ENCODE measurements at regions not wholly inside any gene's neighbourhood (a gene's known extent, or its start where the extent isn't known, plus 50 kb on each side); places are given as distances from the start of the nearest gene placed in this dataset.
"Not testable (repeated sequence)": the region's sequence is repeated elsewhere in the genome, so short reads cannot be mapped to it uniquely, and the experiment has no call there.

DNA sequence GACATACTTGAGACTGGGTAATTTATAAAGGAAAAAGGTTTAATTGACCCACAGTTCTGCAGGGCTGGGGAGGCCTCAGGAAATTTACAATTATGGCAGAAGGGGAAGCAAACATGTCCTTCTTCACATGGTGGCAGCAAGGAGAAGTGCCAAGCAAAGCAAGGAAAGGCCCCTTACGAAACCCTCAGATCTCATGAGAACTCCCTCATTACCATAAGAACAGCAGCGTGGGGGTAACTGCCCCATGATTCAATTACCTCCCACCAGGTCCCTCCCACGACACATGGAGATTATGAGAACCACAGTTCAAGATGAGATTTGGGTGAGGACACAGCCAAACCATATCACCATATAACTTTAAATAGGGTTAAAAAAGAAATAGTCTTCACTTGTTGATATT, 502.9 kb downstream of the PID1 start:
- H3K27ac ChIP-seq (ENCODE audit: low read depth in 1 of 3, low read length in 2 of 3); FAIRE-seq; H3K9me3 ChIP-seq (ENCODE audit: control insufficient read depth in 2 of 2, insufficient read depth in 1 of 2, low read depth in 1 of 2, low read length in 1 of 2); H3K4me3 ChIP-seq (ENCODE audit: low read depth in 1 of 3, low read length in 3 of 3); DNase-seq; H3K27me3 ChIP-seq (ENCODE audit: control insufficient read depth in 3 of 3, insufficient read depth in 3 of 3, low read length in 3 of 3); H3K4me1 ChIP-seq (ENCODE audit: control insufficient read depth in 3 of 3, insufficient read depth in 2 of 3, low read depth in 1 of 3, low read length in 2 of 3); H3K36me3 ChIP-seq (ENCODE audit: control insufficient read depth in 3 of 3, insufficient read depth in 2 of 3, low read depth in 1 of 3, low read length in 3 of 3): not testable (repeated sequence)
- 53 to 58% (median 56%) methylated on average over 3 of the region's 3 CpGs for WGBS, 3 donors

DNA sequence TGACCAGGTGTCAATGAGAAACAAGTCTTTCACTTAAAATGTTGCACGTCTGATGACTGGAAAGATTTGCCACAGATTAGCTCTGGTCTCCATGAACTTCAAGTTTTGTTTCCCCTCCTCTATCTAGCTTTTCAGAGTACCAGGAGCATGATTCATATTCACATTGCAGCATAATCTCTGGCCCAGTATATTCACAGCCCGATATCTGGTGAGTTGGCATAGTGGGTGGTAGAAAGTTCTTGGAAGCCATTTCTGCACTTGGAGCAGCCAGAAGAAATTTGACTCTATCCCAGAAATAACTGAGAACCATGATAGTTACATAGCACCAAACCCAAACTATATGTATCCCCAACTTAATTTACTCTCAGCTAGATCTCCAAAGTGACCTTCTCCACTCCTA, 503.9 kb downstream of the PID1 start:
- Histone ChIP-seq H3K36me3 (ENCODE audit: control insufficient read depth in 3 of 3, insufficient read depth in 2 of 3, low read depth in 1 of 3, low read length in 3 of 3) (no peaks in the 10 kb centered on the region), H3K27ac (ENCODE audit: low read depth in 1 of 3, low read length in 2 of 3) (no peak overlapping the region), H3K4me3 (ENCODE audit: low read depth in 1 of 3, low read length in 3 of 3) (no peak overlapping the region), H3K4me1 (ENCODE audit: control insufficient read depth in 3 of 3, insufficient read depth in 2 of 3, low read depth in 1 of 3, low read length in 2 of 3) (no peaks in the 10 kb centered on the region), H3K9me3 (ENCODE audit: control insufficient read depth in 2 of 2, insufficient read depth in 1 of 2, low read depth in 1 of 2, low read length in 1 of 2) (no peaks in the 10 kb centered on the region), H3K27me3 (ENCODE audit: control insufficient read depth in 3 of 3, insufficient read depth in 3 of 3, low read length in 3 of 3) (no peaks in the 10 kb centered on the region)
- DNase-seq (no peak), FAIRE-seq (no peak)
- WGBS, 3 donors: 81 to 86% (median 83%) methylated on average over 2 of the region's 2 CpGs

DNA sequence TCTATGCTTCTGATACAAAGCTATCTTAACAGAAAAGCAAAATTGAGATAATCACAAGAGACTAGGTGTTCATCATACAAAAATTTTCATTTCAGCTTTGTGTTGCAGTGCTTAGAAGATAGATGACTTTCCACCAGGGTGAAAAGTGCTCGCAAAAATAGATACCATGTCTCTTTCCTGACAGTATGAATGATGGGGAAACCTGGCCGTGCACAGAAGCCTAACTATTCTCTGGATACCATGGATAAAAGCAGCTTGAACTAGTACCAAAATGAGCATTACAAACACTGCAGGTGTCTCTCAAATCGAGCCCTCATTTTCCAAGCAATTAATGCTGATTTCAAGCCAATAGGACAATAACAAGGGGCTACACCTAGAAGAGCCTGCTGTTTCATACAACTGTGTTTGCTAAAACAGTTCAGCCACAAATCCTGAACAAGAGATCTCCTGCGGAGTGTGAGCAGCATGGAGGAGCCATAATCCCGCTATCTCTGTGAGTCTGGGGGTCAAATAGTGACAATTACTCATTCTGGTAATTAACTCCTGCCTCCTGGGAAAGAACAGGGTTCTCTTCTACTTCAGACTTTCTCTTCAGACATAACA, 507.6 kb downstream of the PID1 start:
- DNase-seq: no peak
- no peak for FAIRE-seq

DNA sequence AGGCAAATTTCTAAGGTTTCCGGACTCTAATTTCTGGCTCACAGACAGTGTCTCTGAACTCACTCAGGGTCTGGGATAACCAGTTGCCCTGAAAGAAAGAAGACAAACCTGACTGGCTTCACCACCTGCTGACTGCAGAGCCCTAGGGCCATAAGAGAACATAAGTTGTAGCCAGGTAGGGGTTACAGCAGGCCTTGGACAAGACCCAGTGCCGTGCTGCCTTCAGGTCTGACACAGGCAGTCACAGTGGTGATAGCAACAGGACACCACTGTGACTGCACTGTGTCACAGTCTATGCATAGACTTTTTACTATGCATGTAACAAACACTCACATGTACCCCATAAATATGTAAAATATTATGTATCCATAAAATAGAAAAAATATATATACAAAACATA, 508.5 kb downstream of the PID1 start:
- FAIRE-seq (no peak), DNase-seq (no peak)
- Histone ChIP-seq H3K4me1 (ENCODE audit: control insufficient read depth in 3 of 3, insufficient read depth in 2 of 3, low read depth in 1 of 3, low read length in 2 of 3) (no peaks in the 10 kb centered on the region), H3K4me3 (ENCODE audit: low read depth in 1 of 3, low read length in 3 of 3) (no peak overlapping the region), H3K36me3 (ENCODE audit: control insufficient read depth in 3 of 3, insufficient read depth in 2 of 3, low read depth in 1 of 3, low read length in 3 of 3) (no peaks in the 10 kb centered on the region), H3K27ac (ENCODE audit: low read depth in 1 of 3, low read length in 2 of 3) (no peak overlapping the region), H3K27me3 (ENCODE audit: control insufficient read depth in 3 of 3, insufficient read depth in 3 of 3, low read length in 3 of 3) (no peaks in the 10 kb centered on the region), H3K9me3 (ENCODE audit: control insufficient read depth in 2 of 2, insufficient read depth in 1 of 2, low read depth in 1 of 2, low read length in 1 of 2) (no peaks in the 10 kb centered on the region)
- WGBS, 3 donors: 78 to 83% (median 83%) methylated on average over 2 of the region's 2 CpGs

More for the DNA sequence above, 507.6 kb downstream of the PID1 start:
- Histone ChIP-seq H3K27me3 (ENCODE audit: control insufficient read depth in 3 of 3, insufficient read depth in 3 of 3, low read length in 3 of 3) (no peaks in the 10 kb centered on the region), H3K36me3 (ENCODE audit: control insufficient read depth in 3 of 3, insufficient read depth in 2 of 3, low read depth in 1 of 3, low read length in 3 of 3) (no peaks in the 10 kb centered on the region), H3K4me3 (ENCODE audit: low read depth in 1 of 3, low read length in 3 of 3) (no peak overlapping the region), H3K4me1 (ENCODE audit: control insufficient read depth in 3 of 3, insufficient read depth in 2 of 3, low read depth in 1 of 3, low read length in 2 of 3) (no peaks in the 10 kb centered on the region), H3K27ac (ENCODE audit: low read depth in 1 of 3, low read length in 2 of 3) (no peak overlapping the region), H3K9me3 (ENCODE audit: control insufficient read depth in 2 of 2, insufficient read depth in 1 of 2, low read depth in 1 of 2, low read length in 1 of 2) (no peaks in the 10 kb centered on the region)
- WGBS, 3 donors: 45 to 66% (median 49%) methylated on average over 5 of the region's 5 CpGs

DNA sequence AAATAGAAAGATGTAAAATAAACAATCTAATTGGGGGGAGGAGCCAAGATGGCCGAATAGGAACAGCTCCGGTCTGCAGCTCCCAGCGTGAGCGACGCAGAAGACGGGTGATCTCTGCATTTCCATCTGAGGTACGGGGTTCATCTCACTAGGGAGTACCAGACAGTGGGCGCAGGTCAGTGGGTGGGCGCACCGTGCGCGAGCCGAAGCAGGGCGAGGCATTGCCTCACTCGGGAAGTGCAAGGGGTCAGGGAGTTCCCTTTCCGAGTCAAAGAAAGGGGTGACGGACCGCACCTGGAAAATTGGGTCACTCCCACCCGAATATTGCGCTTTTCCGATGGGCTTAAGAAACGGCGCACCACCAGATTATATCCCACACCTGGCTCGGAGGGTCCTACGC, 515.4 kb downstream of the PID1 start:
- H3K9me3 ChIP-seq (ENCODE audit: control insufficient read depth in 2 of 2, insufficient read depth in 1 of 2, low read depth in 1 of 2, low read length in 1 of 2); FAIRE-seq; H3K27ac ChIP-seq (ENCODE audit: low read depth in 1 of 3, low read length in 2 of 3); H3K27me3 ChIP-seq (ENCODE audit: control insufficient read depth in 3 of 3, insufficient read depth in 3 of 3, low read length in 3 of 3); DNase-seq; H3K36me3 ChIP-seq (ENCODE audit: control insufficient read depth in 3 of 3, insufficient read depth in 2 of 3, low read depth in 1 of 3, low read length in 3 of 3); H3K4me1 ChIP-seq (ENCODE audit: control insufficient read depth in 3 of 3, insufficient read depth in 2 of 3, low read depth in 1 of 3, low read length in 2 of 3); H3K4me3 ChIP-seq (ENCODE audit: low read depth in 1 of 3, low read length in 3 of 3): not testable (repeated sequence)
- 90 to 97% (median 95%) methylated on average over 24 to 25 of the region's 25 CpGs for WGBS, 3 donors

DNA sequence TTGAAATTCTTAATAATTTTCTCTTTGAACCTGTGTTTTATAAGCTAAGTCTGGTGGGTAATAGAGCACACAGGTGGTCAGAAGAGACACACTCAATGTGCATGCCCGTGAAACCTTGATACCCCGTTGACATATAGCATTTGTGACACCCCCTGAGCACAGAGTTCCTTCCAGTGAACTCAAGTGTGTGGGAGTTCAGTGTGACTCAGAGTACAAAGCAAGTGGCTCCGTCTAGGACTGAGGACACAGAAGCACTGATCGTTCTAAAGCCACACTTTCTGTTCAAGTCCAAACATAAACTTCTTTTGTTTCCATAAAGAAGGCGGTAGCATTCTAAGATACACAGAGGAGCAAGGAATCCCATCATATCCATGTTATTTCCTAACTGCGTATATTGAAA, 523.6 kb downstream of the PID1 start:
- no peaks in the 10 kb centered on the region for H3K36me3 ChIP-seq (ENCODE audit: control insufficient read depth in 3 of 3, insufficient read depth in 2 of 3, low read depth in 1 of 3, low read length in 3 of 3)
- no peaks in the 10 kb centered on the region for H3K27me3 ChIP-seq (ENCODE audit: control insufficient read depth in 3 of 3, insufficient read depth in 3 of 3, low read length in 3 of 3)
- no peak overlapping the region for H3K4me3 ChIP-seq (ENCODE audit: low read depth in 1 of 3, low read length in 3 of 3)
- FAIRE-seq: no peak
- no peak for DNase-seq
- no peak overlapping the region for H3K27ac ChIP-seq (ENCODE audit: low read depth in 1 of 3, low read length in 2 of 3)
- H3K4me1 ChIP-seq (ENCODE audit: control insufficient read depth in 3 of 3, insufficient read depth in 2 of 3, low read depth in 1 of 3, low read length in 2 of 3): no peaks in the 10 kb centered on the region
- H3K9me3 ChIP-seq (ENCODE audit: control insufficient read depth in 2 of 2, insufficient read depth in 1 of 2, low read depth in 1 of 2, low read length in 1 of 2): no peaks in the 10 kb centered on the region
- 71 to 79% (median 72%) methylated on average over 6 of the region's 6 CpGs for WGBS, 3 donors

DNA sequence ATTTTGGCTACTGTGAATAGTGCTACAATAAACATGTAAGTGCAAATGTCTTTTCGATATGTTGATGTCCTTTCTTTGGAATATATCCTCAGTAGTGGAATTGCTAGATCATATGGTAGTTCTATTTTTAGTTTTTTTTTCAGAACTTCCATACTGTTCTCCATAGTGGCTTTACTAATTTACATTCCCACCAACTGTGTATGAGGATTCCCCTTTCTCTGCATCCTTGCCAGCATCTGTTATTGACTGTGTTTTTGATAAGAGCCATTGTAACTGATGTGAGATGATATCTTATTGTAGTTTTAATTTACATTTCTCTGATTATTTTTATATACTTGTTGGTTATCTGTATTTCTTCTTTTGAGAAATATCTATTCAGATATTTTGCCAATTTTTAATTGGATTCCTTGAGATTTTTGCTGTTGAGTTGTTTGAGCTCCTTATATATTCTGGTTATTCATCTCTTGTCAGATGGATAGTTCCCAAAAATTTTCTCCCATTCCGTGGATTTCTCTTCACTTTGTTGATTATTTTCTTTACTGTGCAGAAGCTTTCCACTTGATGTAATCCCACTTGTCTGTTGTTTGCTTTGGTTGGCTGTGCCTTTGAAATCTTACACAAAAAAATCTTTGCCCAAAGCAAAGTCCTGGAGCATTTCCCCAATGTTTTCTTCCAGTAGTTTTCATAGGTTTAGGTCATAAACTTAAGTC, 532.3 kb downstream of the PID1 start:
- Histone ChIP-seq H3K4me1 (ENCODE audit: control insufficient read depth in 3 of 3, insufficient read depth in 2 of 3, low read depth in 1 of 3, low read length in 2 of 3) (no peaks in the 10 kb centered on the region), H3K27me3 (ENCODE audit: control insufficient read depth in 3 of 3, insufficient read depth in 3 of 3, low read length in 3 of 3) (no peaks in the 10 kb centered on the region), H3K36me3 (ENCODE audit: control insufficient read depth in 3 of 3, insufficient read depth in 2 of 3, low read depth in 1 of 3, low read length in 3 of 3) (no peaks in the 10 kb centered on the region), H3K4me3 (ENCODE audit: low read depth in 1 of 3, low read length in 3 of 3) (no peak overlapping the region), H3K27ac (ENCODE audit: low read depth in 1 of 3, low read length in 2 of 3) (no peak overlapping the region), H3K9me3 (ENCODE audit: control insufficient read depth in 2 of 2, insufficient read depth in 1 of 2, low read depth in 1 of 2, low read length in 1 of 2) (no peaks in the 10 kb centered on the region)
- WGBS, 3 donors: 72 to 77% (median 76%) methylated on average over 2 of the region's 2 CpGs
- DNase-seq (no peak), FAIRE-seq (no peak)

DNA sequence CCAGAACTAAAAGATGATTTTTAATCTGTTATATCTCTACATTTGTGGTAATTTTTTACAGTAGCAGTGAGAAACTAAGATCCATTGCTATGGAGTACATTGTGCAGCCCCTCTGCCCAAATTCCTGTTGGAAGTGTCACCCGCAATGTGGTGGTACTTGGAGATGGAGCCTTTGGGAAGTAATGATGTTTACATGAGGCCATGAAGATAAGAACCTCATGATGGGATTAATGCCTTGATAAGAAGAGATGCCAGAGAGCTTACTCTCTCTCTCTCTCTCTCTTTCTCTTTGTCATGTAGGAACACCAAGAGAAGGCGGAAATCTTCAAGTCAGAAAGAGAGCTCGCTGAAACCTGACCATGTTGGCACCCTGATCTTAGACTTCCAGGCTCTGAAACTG, 535.4 kb downstream of the PID1 start:
- Histone ChIP-seq H3K9me3 (ENCODE audit: control insufficient read depth in 2 of 2, insufficient read depth in 1 of 2, low read depth in 1 of 2, low read length in 1 of 2) (no peaks in the 10 kb centered on the region), H3K4me1 (ENCODE audit: control insufficient read depth in 3 of 3, insufficient read depth in 2 of 3, low read depth in 1 of 3, low read length in 2 of 3) (no peaks in the 10 kb centered on the region), H3K4me3 (ENCODE audit: low read depth in 1 of 3, low read length in 3 of 3) (no peak overlapping the region), H3K27ac (ENCODE audit: low read depth in 1 of 3, low read length in 2 of 3) (no peak overlapping the region), H3K27me3 (ENCODE audit: control insufficient read depth in 3 of 3, insufficient read depth in 3 of 3, low read length in 3 of 3) (no peaks in the 10 kb centered on the region), H3K36me3 (ENCODE audit: control insufficient read depth in 3 of 3, insufficient read depth in 2 of 3, low read depth in 1 of 3, low read length in 3 of 3) (no peaks in the 10 kb centered on the region)
- no peak for DNase-seq
- 72 to 82% (median 78%) methylated on average over 3 of the region's 3 CpGs for WGBS, 3 donors
- no peak for FAIRE-seq

DNA sequence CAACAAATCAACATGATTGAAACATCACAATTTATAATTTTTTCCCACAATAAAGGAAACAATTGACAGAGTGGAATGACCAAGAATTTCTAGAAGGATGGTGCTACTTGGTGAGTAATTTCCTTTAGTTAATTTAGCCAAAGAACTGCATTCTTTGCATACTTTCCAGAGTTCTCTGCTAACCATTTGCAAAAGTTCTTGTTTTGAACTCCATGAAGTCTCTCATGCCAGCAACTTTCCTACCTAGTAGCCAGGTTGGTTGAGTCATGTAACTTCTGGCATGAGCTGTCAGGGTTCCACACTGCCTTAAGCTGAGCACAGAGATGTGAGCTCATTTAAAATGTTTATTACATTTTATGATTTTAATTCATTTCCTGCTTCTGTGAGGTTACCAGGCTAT, 539.6 kb downstream of the PID1 start:
- H3K4me3 ChIP-seq (ENCODE audit: low read depth in 1 of 3, low read length in 3 of 3): no peak overlapping the region
- no peaks in the 10 kb centered on the region for H3K27me3 ChIP-seq (ENCODE audit: control insufficient read depth in 3 of 3, insufficient read depth in 3 of 3, low read length in 3 of 3)
- DNase-seq: no peak
- no peaks in the 10 kb centered on the region for H3K9me3 ChIP-seq (ENCODE audit: control insufficient read depth in 2 of 2, insufficient read depth in 1 of 2, low read depth in 1 of 2, low read length in 1 of 2)
- H3K4me1 ChIP-seq (ENCODE audit: control insufficient read depth in 3 of 3, insufficient read depth in 2 of 3, low read depth in 1 of 3, low read length in 2 of 3): no peaks in the 10 kb centered on the region
- H3K36me3 ChIP-seq (ENCODE audit: control insufficient read depth in 3 of 3, insufficient read depth in 2 of 3, low read depth in 1 of 3, low read length in 3 of 3): no peaks in the 10 kb centered on the region
- no peak overlapping the region for H3K27ac ChIP-seq (ENCODE audit: low read depth in 1 of 3, low read length in 2 of 3)
- no peak for FAIRE-seq

Measured in small intestine (tissue), 7 donors.